Esophagus squamous epithelium (tissue), 4 donors: ENCODE measurements at regions not wholly inside any gene's neighbourhood (a gene's known extent, or its start where the extent isn't known, plus 50 kb on each side); places are given as distances from the start of the nearest gene placed in this dataset.

Experiments used
- CTCF ChIP-seq, 6 experiments: fragments of 450-650 bp in 4 of 6; fragments of 200-600 bp in 2 of 6; sonication (generic) in 2 of 6; IDR thresholded peaks; one replicate each; pipeline ENCODE4 v1.5.1; 2016 to 2019; ENCODE audit warnings: antibody characterized with exemption in 6 of 6, mild to moderate bottlenecking in 4 of 6, moderate library complexity in 4 of 6
- POLR2A ChIP-seq, 4 donors: fragments of 450-650 bp; IDR thresholded peaks; one replicate each; pipeline ENCODE4 v1.6.1; 2017; ENCODE audit warnings: antibody characterized with exemption in 4 of 4, mild to moderate bottlenecking in 4 of 4, moderate library complexity in 3 of 4

DNA sequence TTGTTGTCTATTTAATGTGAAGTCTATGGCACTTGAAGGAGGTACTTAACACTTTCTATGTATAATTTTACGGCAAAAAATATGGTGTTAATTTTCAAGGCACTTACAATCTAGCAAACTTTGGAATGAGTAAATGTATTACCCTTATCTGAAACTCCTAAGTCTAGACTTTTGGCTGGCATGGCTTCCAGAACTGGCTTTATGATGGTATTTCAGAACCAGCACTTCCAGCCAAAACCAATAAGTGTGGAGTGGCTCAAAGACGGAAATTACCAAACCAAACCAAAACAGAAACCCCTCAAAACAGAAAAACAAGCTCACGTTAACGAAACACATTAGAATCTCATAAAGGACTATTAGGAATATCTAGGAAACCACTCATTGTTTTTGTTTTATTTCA is 205.6 kb upstream of the HAND2 start:
- TF ChIP-seq CTCF (IDR thresholded peaks at IDR 0.05) (no peak), POLR2A (IDR thresholded peaks at IDR 0.05) (no peak)
